ENCODE measurements at regions not wholly inside any gene's neighbourhood (a gene's known extent, or its start where the extent isn't known, plus 50 kb on each side); places are given as distances from the start of the nearest gene placed in this dataset.

DNA sequence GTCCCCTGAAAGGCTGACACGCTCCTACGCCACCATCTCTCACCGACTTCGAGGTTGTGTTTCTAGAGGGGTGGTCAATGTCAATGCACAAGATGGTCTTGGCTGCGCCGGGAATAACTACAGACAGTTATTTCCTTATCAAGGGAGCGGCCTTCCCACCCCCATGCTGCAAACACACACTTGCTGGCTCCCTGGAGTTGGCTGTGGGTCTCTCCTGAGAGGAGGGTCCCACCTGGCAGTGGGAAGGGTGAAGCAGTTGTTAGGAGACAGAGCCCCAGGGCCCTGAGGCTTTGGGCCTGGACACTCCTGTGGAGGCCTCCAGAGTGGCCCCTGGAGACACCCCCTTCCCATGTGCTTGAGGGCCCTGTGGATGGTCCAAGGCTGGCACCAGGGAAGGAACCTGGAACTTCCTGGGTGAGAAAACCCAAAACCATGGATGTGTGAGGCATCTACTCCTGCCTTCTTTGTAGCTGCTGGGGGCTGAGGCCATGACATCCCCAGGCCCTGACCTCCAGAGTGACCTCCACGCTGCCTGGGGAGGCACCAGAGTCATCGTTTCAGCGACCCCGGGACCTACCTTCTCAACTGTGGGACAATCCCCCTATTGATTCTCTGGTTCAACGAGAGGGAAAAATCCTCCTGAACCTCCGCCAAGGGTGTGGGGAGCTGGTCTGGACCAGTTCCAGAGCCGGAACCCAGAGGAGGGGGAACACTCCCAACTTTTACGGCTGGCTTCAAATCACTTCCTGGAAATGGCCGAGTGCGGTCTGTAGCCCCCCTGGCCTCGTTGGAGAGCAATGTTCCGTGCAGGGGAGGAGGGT, 101.1 kb upstream of the COL5A1 start:
- no peak for TF ChIP-seq POLR2AphosphoS5 (IDR thresholded peaks at IDR 0.05; ENCODE audit: borderline replicate concordance, low read depth, low read length)
- no peak for TF ChIP-seq EZH2 (IDR thresholded peaks at IDR 0.05)

All from SK-N-MC (cell line).